MV-4-11 (cell line): ENCODE measurements at regions not wholly inside any gene's neighbourhood (a gene's known extent, or its start where the extent isn't known, plus 50 kb on each side); places are given as distances from the start of the nearest gene placed in this dataset.
"Not testable (repeated sequence)": the region's sequence is repeated elsewhere in the genome, so short reads cannot be mapped to it uniquely, and the experiment has no call there.

Experiments used
- DNase-seq: peaks from one replicate; lab custom pipeline; 2025; lab: John Stamatoyannopoulos, UW

- DNase-seq, result not testable (repeated sequence)
Observed at GRCh38 chr5:159502116-159502515, 171.8 kb upstream of the IL12B start.

GRCh38 chr5:159503236-159503635 lies 172.9 kb upstream of the IL12B start:
- DNase-seq, result no peak

DNA sequence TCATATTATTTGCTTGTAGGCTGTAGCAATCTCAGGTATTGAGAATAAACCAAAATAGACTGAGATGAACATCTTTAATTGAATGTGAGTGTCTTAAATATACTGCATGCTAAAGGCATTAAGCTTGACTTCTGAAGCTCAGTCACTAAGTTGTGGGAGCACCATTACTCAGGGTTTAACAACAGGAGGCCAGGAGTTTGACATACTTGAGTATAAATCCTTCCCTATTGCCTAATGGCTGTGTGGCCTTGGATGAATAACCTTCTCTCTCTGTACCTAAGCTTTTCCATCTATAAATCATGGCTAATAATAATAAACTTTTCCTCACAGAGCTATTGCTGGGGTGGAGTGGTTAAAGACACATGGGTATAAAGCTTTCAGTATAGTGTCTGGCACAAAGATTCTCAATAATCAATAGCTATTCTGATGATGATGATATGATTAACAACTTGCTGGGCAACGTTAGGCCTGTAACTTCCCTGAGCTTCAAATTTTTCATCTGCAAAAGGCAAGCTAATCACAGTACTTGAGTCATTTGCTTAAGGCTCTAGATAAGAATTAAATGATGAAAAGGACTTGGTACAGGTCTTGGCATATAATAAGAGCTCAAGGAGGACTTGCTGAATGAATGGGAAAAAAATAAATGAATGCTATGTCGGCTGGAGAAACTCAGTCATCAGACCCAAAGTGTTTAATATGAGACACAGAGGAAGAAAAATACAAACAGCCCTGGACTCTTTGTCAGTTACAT lies 174.0 kb upstream of the IL12B start:
- no peak for DNase-seq

DNA sequence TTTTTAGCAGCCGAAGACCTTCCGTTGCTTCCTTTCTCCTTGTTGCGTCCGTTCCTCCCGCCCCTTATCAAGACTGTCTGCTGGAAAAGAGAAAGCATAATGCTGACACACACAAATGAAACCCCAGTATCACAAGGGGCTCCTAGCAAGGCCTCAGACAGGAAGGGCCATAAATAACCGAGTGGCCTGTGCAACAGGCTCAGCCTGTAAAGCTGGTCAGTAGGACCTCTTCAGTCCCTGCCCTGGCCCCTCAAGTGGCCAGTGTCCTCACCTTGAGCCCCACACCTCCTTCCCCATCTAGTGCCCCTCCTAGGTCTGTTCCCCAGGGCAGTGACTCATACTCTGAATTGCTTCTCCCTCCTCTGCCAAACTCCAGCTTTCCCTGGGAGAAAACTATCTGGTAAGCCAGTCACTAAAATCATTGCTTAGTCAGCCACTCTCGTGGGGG lies 174.6 kb upstream of the IL12B start:
- no peak for DNase-seq

GRCh38 chr5:159507055-159507454 lies 176.8 kb upstream of the IL12B start:
- no peak for DNase-seq

GRCh38 chr5:159507661-159508060 lies 177.4 kb upstream of the IL12B start:
- no peak for DNase-seq

GRCh38 chr5:159508344-159508743 lies 178.1 kb upstream of the IL12B start:
- DNase-seq, result no peak

- no peak for DNase-seq
Observed at GRCh38 chr5:159509002-159509660, 178.8 kb upstream of the IL12B start.

DNA sequence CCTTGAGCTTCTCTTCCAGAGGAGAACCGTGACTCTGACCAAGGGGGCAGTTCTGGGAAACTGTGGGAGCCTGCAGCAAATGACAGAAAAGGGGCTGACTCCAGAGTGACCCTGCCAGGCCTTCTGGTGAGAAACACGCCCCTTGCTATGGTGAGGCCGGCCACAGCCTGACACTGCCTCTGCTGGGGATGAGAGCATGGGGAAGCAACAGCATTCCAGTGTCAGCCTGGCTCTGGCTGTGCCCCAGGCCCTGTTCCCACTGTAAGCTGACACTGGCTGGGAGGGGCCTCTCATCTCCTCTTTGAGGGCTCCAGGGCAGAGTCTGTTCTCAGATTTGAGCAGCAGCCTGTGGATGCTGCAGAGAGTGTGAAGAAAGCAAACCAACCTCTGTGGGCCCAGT lies 180.0 kb upstream of the IL12B start:
- no peak for DNase-seq

DNA sequence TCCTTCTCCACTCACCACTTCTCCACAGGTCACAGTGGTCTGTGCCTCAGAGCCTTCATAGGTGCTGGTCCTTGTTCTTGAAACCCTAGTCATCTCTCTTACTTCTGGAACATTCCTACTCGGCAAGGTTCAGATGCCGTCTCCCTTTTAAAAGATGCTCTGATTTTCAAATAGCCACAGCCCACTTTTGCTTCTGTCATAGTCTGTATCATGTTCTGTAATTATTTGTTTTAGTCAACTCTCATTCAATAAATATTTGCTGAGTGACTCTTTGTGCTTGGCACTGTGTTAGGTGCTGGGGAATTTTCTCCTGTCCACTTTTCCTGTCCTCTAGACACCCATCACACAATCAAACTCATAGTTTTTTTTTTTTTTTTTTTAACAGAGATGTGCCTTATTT lies 181.3 kb upstream of the IL12B start:
- no peak for DNase-seq

GRCh38 chr5:159512064-159512463 lies 181.8 kb upstream of the IL12B start:
- no peak for DNase-seq

DNA sequence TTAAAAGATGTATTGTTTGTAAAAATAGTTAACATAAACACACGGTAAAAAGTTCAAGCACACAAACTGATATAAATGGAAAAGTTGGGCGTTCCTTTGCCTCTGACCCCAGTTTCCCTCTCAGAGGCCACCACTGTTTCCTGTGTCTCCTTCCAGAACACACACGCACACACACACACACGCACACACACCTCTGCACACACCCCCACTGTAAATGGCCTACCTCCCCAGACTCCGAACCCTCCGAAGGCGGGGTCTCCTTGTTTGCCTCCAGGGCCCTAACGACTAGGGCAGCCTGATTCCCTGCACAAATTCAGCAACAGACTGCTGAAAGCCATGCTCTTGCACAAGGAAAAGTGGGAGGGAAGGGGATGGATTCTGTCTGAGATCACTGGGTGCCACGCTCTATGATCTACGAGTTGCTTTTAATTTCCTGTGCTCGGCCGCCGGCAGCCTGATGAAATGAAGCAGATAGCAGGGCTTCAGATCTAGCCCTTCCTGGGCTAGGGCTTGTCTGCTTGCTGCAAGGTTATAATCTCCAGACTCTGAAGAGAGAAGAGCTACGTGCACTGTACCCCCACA lies 184.0 kb upstream of the IL12B start:
- DNase-seq, result no peak

- no peak for DNase-seq
Observed at GRCh38 chr5:159515197-159515596, 184.9 kb upstream of the IL12B start.

DNA sequence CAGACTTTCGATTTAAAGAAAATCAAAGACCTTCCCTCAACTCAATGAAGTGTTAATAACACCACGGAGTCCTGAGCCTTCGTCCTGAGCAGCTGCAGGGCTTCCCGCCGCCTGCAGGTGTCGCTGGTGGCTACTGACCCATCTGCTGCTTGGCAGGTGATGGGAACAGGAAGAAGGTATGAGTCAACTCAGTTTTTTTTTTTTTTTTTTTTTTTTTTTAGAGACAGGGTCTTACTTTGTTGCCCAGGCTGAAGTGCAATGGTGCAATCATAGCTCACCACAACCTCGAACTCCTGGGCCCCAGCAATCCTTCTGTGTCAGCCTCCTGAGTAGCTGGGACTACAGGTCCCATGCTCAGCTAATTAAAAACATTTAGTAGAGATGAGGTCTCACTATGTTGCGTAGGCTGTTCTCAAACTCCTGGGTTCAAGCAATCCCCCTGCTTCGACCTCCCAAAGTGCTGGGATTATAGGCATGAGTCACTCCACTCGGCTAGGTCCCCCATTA lies 185.7 kb upstream of the IL12B start:
- DNase-seq, result peak; percentile 69

DNA sequence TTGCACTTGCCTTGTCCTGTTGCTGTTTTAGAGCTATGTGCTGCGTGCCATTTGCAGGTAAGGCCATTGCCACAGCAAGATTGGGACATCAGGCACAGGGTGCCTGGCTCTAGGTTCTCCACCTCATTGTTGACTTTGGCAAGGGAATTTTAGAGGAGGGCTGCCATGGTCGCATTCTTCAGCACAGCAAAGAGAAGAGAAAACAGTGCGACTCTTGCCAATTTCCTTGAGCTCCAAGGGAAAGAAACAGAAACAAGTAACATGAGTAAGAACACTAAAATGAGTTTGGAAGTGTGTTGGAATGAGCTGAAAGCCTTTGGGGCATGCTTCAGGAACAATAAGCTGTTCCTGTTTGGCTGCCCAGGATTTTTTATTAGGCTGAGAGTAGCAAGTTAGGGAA lies 188.1 kb upstream of the IL12B start:
- DNase-seq, result no peak

DNA sequence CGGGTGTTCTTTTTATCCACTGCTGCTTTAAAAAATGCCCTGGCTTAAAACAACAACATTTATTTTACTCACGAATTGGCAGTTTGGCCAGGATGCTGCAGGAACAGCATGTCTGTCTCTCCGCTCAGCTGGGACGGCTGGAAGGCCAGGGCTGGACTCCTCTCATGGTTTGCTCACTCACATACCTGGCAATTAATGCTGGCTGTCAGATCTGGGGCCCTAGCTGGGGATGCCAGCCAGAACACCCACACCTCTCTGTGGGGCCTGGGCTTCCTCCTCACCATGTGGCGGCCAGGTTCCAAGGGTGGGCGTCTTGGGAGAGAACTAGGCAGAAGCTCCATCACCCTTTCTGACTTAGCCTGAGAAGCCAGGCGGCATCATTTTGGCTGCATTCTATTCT lies 189.1 kb upstream of the IL12B start:
- DNase-seq, result no peak

GRCh38 chr5:159522841-159523240 lies 192.6 kb upstream of the IL12B start:
- no peak for DNase-seq

DNA sequence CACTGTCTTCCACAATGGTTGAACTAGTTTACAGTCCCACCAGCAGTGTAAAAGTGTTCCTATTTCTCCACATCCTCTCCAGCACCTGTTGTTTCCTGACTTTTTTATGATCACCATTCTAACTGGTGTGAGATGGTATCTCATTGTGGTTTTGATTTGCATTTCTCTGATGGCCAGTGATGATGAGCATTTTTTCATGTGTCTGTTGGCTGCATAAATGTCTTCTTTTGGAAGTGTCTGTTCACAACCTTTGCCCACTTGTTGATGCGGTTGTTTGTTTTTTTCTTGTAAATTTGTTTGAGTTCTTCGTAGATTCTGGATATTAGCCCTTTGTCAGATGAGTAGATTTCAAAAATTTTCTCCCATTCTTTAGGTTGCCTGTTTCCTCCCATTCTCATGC lies 194.0 kb upstream of the IL12B start:
- not testable (repeated sequence) for DNase-seq

DNA sequence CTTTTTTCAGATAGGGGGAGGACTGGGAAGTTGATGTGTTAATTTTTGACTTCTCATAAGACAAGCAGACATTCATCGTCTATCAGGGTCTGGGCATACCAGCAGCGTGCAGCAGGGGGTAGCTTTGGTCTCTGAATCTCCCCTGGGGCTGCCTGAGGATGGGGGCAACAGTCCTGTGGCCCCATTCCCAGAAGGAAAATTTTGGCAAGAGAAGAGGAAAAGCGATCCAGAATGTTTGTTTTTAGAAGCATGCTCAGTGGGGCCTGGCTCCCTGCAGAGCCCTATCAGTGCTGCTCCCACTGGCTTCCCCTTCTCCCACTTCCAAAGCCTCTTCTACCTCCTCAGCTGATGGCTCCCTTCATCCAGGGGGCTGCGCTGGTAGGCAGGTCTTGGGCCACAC lies 194.8 kb upstream of the IL12B start:
- no peak for DNase-seq

DNA sequence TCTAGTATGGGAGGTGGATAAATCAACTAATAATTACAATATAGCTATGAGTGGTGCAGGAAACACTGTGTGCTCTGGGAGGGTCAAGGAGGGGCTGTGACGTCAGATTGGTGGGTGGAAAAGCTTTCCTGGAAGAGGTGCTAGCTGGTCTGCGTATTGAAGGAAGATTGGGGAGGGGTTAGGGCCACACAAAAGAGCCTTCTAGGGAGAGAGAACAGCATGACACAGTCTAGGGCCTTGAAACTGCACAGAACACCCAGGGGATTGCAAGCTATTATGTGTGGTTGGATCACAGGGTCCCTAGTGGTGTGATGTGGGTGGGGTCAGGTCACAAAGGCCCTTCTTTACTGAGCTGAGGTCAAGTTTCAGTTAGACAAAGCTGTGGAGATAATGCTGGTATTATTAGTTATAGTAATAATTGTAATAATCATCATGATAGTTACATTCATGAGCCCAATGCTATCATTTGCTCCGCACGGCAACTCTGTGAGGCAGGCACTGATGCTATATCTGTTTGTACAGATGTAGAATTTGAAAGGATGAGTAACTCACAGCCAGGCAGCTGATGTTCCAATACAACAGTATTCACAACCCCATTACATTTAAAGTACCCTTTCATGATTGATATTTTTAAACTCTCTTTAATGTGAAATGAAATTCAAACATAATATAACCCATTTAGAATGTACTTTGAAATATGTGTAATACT lies 197.4 kb upstream of the IL12B start:
- no peak for DNase-seq

DNA sequence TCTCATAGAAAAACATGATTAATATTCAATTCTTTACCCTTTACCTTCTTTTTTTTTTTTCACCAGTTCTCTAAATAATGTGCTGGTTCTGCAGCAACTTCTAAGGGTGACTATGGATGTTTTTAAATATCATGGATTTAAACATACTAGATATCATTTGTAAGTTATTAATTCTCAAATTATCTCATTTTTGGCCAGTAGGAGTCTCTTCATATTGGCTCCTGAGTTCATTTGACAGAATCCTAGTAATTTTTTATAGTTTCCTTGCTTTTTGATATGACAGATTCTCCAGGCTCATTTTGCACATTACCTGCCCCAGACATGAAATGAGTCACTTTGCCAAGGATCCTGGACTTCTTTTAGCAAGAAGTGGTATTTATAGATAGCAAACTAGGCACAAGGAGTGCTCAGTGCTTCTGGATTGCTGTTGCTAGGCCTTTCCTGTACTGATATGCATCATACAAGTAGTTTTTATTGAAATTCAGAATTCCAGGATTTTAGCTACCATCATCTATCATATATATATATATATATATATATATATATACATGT lies 201.3 kb upstream of the IL12B start:
- no peak for DNase-seq

- no peak for DNase-seq
Observed at GRCh38 chr5:159533197-159533596, 202.9 kb upstream of the IL12B start.
